ENCODE measurements at regions not wholly inside any gene's neighbourhood (a gene's known extent, or its start where the extent isn't known, plus 50 kb on each side); places are given as distances from the start of the nearest gene placed in this dataset.

GRCh38 chr1:234730475-234730769 lies 120.4 kb upstream of the IRF2BP2 start:
- TF ChIP-seq CTCF (conservative IDR thresholded peaks at IDR 0.05; ENCODE audit: low read length) (no peak), EZH2phosphoT487 (IDR thresholded peaks at IDR 0.05; ENCODE audit: borderline replicate concordance, low read depth, low read length) (no peak)

Measured in OCI-LY7 (cell line).